ENCODE measurements at regions not wholly inside any gene's neighbourhood (a gene's known extent, or its start where the extent isn't known, plus 50 kb on each side); places are given as distances from the start of the nearest gene placed in this dataset.

- WGBS, 5 donors: 74 to 78% (median 77%) methylated on average over 6 of the region's 6 CpGs
- no peak overlapping the region for H3K4me3 ChIP-seq
- DNase-seq: no peak
- H3K27me3 ChIP-seq: no peaks in the 10 kb centered on the region
- intact Hi-C loops (cut with DNase I; ENCODE audit: low total_unique reads): no loop called here
- H3K4me1 ChIP-seq: no peaks in the 10 kb centered on the region
- TF ChIP-seq CTCF (IDR thresholded peaks at IDR 0.05): no peak
- no peak for TF ChIP-seq EP300 (IDR thresholded peaks at IDR 0.05)
- no peak for TF ChIP-seq POLR2AphosphoS5 (IDR thresholded peaks at IDR 0.05)
- TF ChIP-seq POLR2A (IDR thresholded peaks at IDR 0.05): no peak
- no peak overlapping the region for H3K27ac ChIP-seq
- H3K9me3 ChIP-seq: no peaks in the 10 kb centered on the region
- H3K36me3 ChIP-seq: no peaks in the 10 kb centered on the region
Observed at GRCh38 chr5:105593011-105593760, 2030.6 kb upstream of the NUDT12 start.

GRCh38 chr5:105587963-105588662 is 2025.5 kb upstream of the NUDT12 start:
- Histone ChIP-seq H3K4me1 (no peaks in the 10 kb centered on the region), H3K4me3 (no peak overlapping the region), H3K27ac (no peak overlapping the region), H3K36me3 (no peaks in the 10 kb centered on the region), H3K27me3 (no peaks in the 10 kb centered on the region), H3K9me3 (no peaks in the 10 kb centered on the region)
- TF ChIP-seq EP300 (IDR thresholded peaks at IDR 0.05) (no peak), POLR2A (IDR thresholded peaks at IDR 0.05) (no peak), CTCF (IDR thresholded peaks at IDR 0.05) (no peak), POLR2AphosphoS5 (IDR thresholded peaks at IDR 0.05) (no peak)
- no peak for DNase-seq
- intact Hi-C loops (cut with DNase I; ENCODE audit: low total_unique reads): no loop called here
- WGBS, 5 donors: 49 to 62% (median 60%) methylated on average over 6 of the region's 6 CpGs

- Histone ChIP-seq H3K9me3 (peaks cover 0 to 14% (median 0%) of the 10 kb centered on the region in 4 donors), H3K27me3 (no peaks in the 10 kb centered on the region), H3K27ac (no peak overlapping the region), H3K4me1 (no peaks in the 10 kb centered on the region), H3K4me3 (no peak overlapping the region), H3K36me3 (no peaks in the 10 kb centered on the region)
- WGBS, 5 donors: 60 to 77% (median 67%) methylated on average over 5 to 7 of the region's 7 CpGs
- DNase-seq: no peak
- intact Hi-C loops (cut with DNase I; ENCODE audit: low total_unique reads): no loop called here
- TF ChIP-seq POLR2A (IDR thresholded peaks at IDR 0.05): no peak
- no peak for TF ChIP-seq CTCF (IDR thresholded peaks at IDR 0.05)
- TF ChIP-seq EP300 (IDR thresholded peaks at IDR 0.05): no peak
Observed at GRCh38 chr5:105581988-105582690, 2019.5 kb upstream of the NUDT12 start.

GRCh38 chr5:105573575-105573974 is 2011.0 kb upstream of the NUDT12 start:
- no peak for TF ChIP-seq EP300 (IDR thresholded peaks at IDR 0.05)
- TF ChIP-seq POLR2AphosphoS5 (IDR thresholded peaks at IDR 0.05): no peak
- TF ChIP-seq POLR2A (IDR thresholded peaks at IDR 0.05): no peak
- no peak for TF ChIP-seq CTCF (IDR thresholded peaks at IDR 0.05)
- Histone ChIP-seq H3K9me3 (peaks cover 0 to 3% (median 0%) of the 10 kb centered on the region in 4 donors), H3K4me3 (no peak overlapping the region), H3K27ac (no peak overlapping the region), H3K27me3 (no peaks in the 10 kb centered on the region), H3K36me3 (no peaks in the 10 kb centered on the region), H3K4me1 (no peaks in the 10 kb centered on the region)
- intact Hi-C loops (cut with DNase I; ENCODE audit: low total_unique reads): no loop called here
- no peak for DNase-seq

All from stomach (tissue), 8 donors.